Suprapubic skin (tissue), 4 donors: ENCODE measurements at regions not wholly inside any gene's neighbourhood (a gene's known extent, or its start where the extent isn't known, plus 50 kb on each side); places are given as distances from the start of the nearest gene placed in this dataset.

Experiments
- DNase-seq, 2 donors: peaks; one replicate each; pipeline ENCODE4 v3.0.0-alpha.2; 2019; ENCODE audit warnings: low spot score in 2 of 2
- H3K27ac ChIP-seq: fragments of 200-600 bp; sonication (generic); one replicate; pipeline ENCODE4 v1.5.1; 2019
- H3K27me3 ChIP-seq: fragments of 200-600 bp; sonication (generic); one replicate; pipeline ENCODE4 v1.5.1; 2019
- H3K36me3 ChIP-seq: fragments of 200-600 bp; sonication (generic); one replicate; pipeline ENCODE4 v1.5.1; 2019
- H3K4me1 ChIP-seq: fragments of 200-600 bp; sonication (generic); one replicate; pipeline ENCODE4 v1.5.1; 2019
- H3K4me3 ChIP-seq: fragments of 200-600 bp; sonication (generic); one replicate; pipeline ENCODE4 v1.5.1; 2019; ENCODE audit warnings: mild to moderate bottlenecking
- H3K9me3 ChIP-seq: fragments of 200-600 bp; sonication (generic); one replicate; pipeline ENCODE4 v1.5.1; 2019
- EP300 ChIP-seq: sonication (generic); formaldehyde crosslinking; IDR thresholded peaks from one replicate; pipeline ENCODE4 v1.6.1; 2017; ENCODE audit warnings: antibody characterized with exemption
- POLR2A ChIP-seq, 2 donors: fragments of 450-650 bp; IDR thresholded peaks; one replicate each; pipeline ENCODE4 v1.6.1; 2017; ENCODE audit warnings: antibody characterized with exemption in 2 of 2, mild to moderate bottlenecking in 2 of 2, moderate library complexity in 2 of 2
- POLR2AphosphoS5 ChIP-seq, 3 donors: sonication (generic); formaldehyde crosslinking; IDR thresholded peaks; one replicate each; pipeline ENCODE4 v1.6.1; 2017; ENCODE audit warnings: antibody characterized with exemption in 3 of 3
- WGBS: methylation state at CpG from one replicate; pipeline ENCODE4 v1.1.5; 2018; 5-methylcytosine and 5-hydroxymethylcytosine counted together
- TF ChIP-seq, protein P1 (sequence below), 2 donors: fragments of 200-600 bp in 1 of 2; fragments of 450-650 bp in 1 of 2; sonication (generic) in 1 of 2; IDR thresholded peaks; one replicate each; pipeline ENCODE4 v1.5.1; 2016 to 2019; ENCODE audit warnings: antibody characterized with exemption in 2 of 2, mild to moderate bottlenecking in 1 of 2, moderate library complexity in 1 of 2

GRCh38 chr7:35424440-35424839 is 170.5 kb upstream of the TBX20 start:
- no peak overlapping the region for H3K4me3 ChIP-seq
- H3K36me3 ChIP-seq = no peaks in the 10 kb centered on the region
- H3K27me3 ChIP-seq = no peaks in the 10 kb centered on the region
- WGBS = 80% methylated on average over 4 of the region's 4 CpGs
- no peak overlapping the region for H3K27ac ChIP-seq
- H3K4me1 ChIP-seq = no peaks in the 10 kb centered on the region
- peaks cover 2% of the 10 kb centered on the region for H3K9me3 ChIP-seq
- TF ChIP-seq POLR2AphosphoS5 (IDR thresholded peaks at IDR 0.05) (no peak), POLR2A (IDR thresholded peaks at IDR 0.05) (no peak), EP300 (no peak)
- TF ChIP-seq, protein P1, sequence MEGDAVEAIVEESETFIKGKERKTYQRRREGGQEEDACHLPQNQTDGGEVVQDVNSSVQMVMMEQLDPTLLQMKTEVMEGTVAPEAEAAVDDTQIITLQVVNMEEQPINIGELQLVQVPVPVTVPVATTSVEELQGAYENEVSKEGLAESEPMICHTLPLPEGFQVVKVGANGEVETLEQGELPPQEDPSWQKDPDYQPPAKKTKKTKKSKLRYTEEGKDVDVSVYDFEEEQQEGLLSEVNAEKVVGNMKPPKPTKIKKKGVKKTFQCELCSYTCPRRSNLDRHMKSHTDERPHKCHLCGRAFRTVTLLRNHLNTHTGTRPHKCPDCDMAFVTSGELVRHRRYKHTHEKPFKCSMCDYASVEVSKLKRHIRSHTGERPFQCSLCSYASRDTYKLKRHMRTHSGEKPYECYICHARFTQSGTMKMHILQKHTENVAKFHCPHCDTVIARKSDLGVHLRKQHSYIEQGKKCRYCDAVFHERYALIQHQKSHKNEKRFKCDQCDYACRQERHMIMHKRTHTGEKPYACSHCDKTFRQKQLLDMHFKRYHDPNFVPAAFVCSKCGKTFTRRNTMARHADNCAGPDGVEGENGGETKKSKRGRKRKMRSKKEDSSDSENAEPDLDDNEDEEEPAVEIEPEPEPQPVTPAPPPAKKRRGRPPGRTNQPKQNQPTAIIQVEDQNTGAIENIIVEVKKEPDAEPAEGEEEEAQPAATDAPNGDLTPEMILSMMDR (IDR thresholded peaks at IDR 0.05) = no peak
- no peak for DNase-seq

GRCh38 chr7:35422715-35423114 is 168.8 kb upstream of the TBX20 start:
- no peak for DNase-seq
- no peaks in the 10 kb centered on the region for H3K27me3 ChIP-seq
- no peaks in the 10 kb centered on the region for H3K4me1 ChIP-seq
- no peak overlapping the region for H3K4me3 ChIP-seq
- H3K9me3 ChIP-seq = no peaks in the 10 kb centered on the region
- H3K36me3 ChIP-seq = no peaks in the 10 kb centered on the region
- WGBS = 87% methylated on average over 2 of the region's 2 CpGs
- no peak overlapping the region for H3K27ac ChIP-seq
- no peak for TF ChIP-seq POLR2A (IDR thresholded peaks at IDR 0.05)
- TF ChIP-seq POLR2AphosphoS5 (IDR thresholded peaks at IDR 0.05) = no peak
- no peak for TF ChIP-seq EP300
- TF ChIP-seq, protein P1 (IDR thresholded peaks at IDR 0.05) = no peak

DNA sequence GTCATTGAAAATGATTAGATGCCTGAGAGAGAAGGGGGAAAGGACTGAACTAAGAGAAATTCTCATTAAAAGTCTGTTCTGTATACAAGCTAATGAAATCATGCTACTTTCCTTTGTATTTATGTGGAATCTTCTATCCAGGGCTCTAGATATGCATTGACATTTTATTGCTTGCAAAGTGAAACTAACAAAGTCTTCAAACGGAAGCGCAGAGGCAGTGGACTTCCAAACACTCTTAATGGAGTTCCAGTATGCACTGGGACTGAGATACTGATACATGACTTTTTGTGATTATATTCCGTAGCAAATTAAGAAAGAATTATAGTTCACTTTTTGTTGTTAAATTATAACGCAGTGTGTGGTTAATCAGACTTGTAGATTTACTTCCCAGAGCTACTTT is 166.8 kb upstream of the TBX20 start:
- no peak overlapping the region for H3K27ac ChIP-seq
- TF ChIP-seq POLR2A (IDR thresholded peaks at IDR 0.05) (no peak), POLR2AphosphoS5 (IDR thresholded peaks at IDR 0.05) (no peak), EP300 (no peak)
- TF ChIP-seq, protein P1 (IDR thresholded peaks at IDR 0.05) = no peak
- H3K27me3 ChIP-seq = no peaks in the 10 kb centered on the region
- no peak overlapping the region for H3K4me3 ChIP-seq
- H3K36me3 ChIP-seq = no peaks in the 10 kb centered on the region
- no peaks in the 10 kb centered on the region for H3K9me3 ChIP-seq
- no peaks in the 10 kb centered on the region for H3K4me1 ChIP-seq
- 51% methylated on average over 4 of the region's 4 CpGs for WGBS
- no peak for DNase-seq

- Histone ChIP-seq H3K27ac (no peak overlapping the region), H3K36me3 (no peaks in the 10 kb centered on the region), H3K27me3 (no peaks in the 10 kb centered on the region), H3K4me1 (no peaks in the 10 kb centered on the region), H3K9me3 (no peaks in the 10 kb centered on the region), H3K4me3 (no peak overlapping the region)
- WGBS = 70% methylated on average over 5 of the region's 5 CpGs
- TF ChIP-seq, protein P1 (IDR thresholded peaks at IDR 0.05) = no peak
- TF ChIP-seq POLR2AphosphoS5 (IDR thresholded peaks at IDR 0.05) = no peak
- no peak for TF ChIP-seq EP300
- no peak for TF ChIP-seq POLR2A (IDR thresholded peaks at IDR 0.05)
- no peak for DNase-seq
These were observed 165.5 kb upstream of the TBX20 start for GRCh38 chr7:35419391-35419755.

GRCh38 chr7:35418716-35419390 is 165.0 kb upstream of the TBX20 start:
- WGBS = 75% methylated on average over 24 of the region's 24 CpGs
- no peak for DNase-seq
- Histone ChIP-seq H3K27me3 (no peaks in the 10 kb centered on the region), H3K4me1 (no peaks in the 10 kb centered on the region), H3K4me3 (no peak overlapping the region), H3K36me3 (no peaks in the 10 kb centered on the region), H3K27ac (no peak overlapping the region), H3K9me3 (no peaks in the 10 kb centered on the region)
- TF ChIP-seq POLR2A (IDR thresholded peaks at IDR 0.05) (no peak), EP300 (no peak), POLR2AphosphoS5 (IDR thresholded peaks at IDR 0.05) (no peak)
- TF ChIP-seq, protein P1 (IDR thresholded peaks at IDR 0.05) = no peak
